NB4 (cell line): ENCODE measurements at regions not wholly inside any gene's neighbourhood (a gene's known extent, or its start where the extent isn't known, plus 50 kb on each side); places are given as distances from the start of the nearest gene placed in this dataset.

Experiments used
- DNase-seq: peaks from one replicate; pipeline ENCODE4 v3.0.0; 2010; ENCODE audit warnings: low read depth
- H3K4me3 ChIP-seq: one replicate; pipeline ENCODE4 v1.5.1; 2011; ENCODE audit warnings: mild to moderate bottlenecking, low read depth, low read length, moderate library complexity
- CTCF ChIP-seq: IDR thresholded peaks from one replicate; pipeline ENCODE4 v1.5.1; 2012; ENCODE audit warnings: low read depth, low read length
- MAX ChIP-seq: IDR thresholded peaks from 2 replicates; pipeline ENCODE4 v1.6.1; 2011; ENCODE audit warnings: low read depth, low read length
- MYC ChIP-seq: IDR thresholded peaks from 2 replicates; pipeline ENCODE4 v1.6.1; 2011; ENCODE audit warnings: low read depth, low read length
- POLR2A ChIP-seq: IDR thresholded peaks from 2 replicates; pipeline ENCODE4 v1.6.1; 2011; ENCODE audit warnings: mild to moderate bottlenecking; ENCODE audit not compliant: insufficient read length; ENCODE audit errors: extremely low read depth

GRCh38 chr10:93220296-93221170, 146.8 kb downstream of the CYP26A1 start:
- no peak overlapping the region for H3K4me3 ChIP-seq
- DNase-seq: no peak
- TF ChIP-seq POLR2A (no peak), MYC (no peak), CTCF (no peak), MAX (no peak)

GRCh38 chr10:93221171-93221496, 147.4 kb downstream of the CYP26A1 start:
- no peak for DNase-seq
- no peak overlapping the region for H3K4me3 ChIP-seq
- no peak for TF ChIP-seq MYC
- TF ChIP-seq CTCF: no peak
- no peak for TF ChIP-seq MAX
- no peak for TF ChIP-seq POLR2A

- no peak for DNase-seq
Measured at GRCh38 chr10:93221521-93221920, 147.8 kb downstream of the CYP26A1 start.

GRCh38 chr10:93222211-93222754, 148.6 kb downstream of the CYP26A1 start:
- H3K4me3 ChIP-seq: no peak overlapping the region
- DNase-seq: no peak
- TF ChIP-seq MAX (no peak), MYC (no peak), CTCF (no peak), POLR2A (no peak)

More at GRCh38 chr10:93221521-93221920, 147.8 kb downstream of the CYP26A1 start:
- TF ChIP-seq CTCF (no peak), POLR2A (no peak), MAX (no peak), MYC (no peak)
- no peak overlapping the region for H3K4me3 ChIP-seq

- no peak overlapping the region for H3K4me3 ChIP-seq
- no peak for TF ChIP-seq CTCF
- DNase-seq: no peak
Measured at GRCh38 chr10:93222876-93223275, 149.2 kb downstream of the CYP26A1 start.

- H3K4me3 ChIP-seq: no peak overlapping the region
- DNase-seq: no peak
- TF ChIP-seq MAX (no peak), CTCF (no peak), MYC (no peak), POLR2A (no peak)
Measured at GRCh38 chr10:93223336-93223735, 149.6 kb downstream of the CYP26A1 start.
